Testis (tissue), 2 donors: ENCODE measurements at regions not wholly inside any gene's neighbourhood (a gene's known extent, or its start where the extent isn't known, plus 50 kb on each side); places are given as distances from the start of the nearest gene placed in this dataset.

ENCODE experiments used
- DNase-seq: peaks from one replicate; pipeline ENCODE4 v3.0.0-alpha.2; 2019
- H3K27ac ChIP-seq, 2 donors: fragments of 200-600 bp; sonication (generic); one replicate each; pipeline ENCODE4 v1.5.1; 2019
- H3K27me3 ChIP-seq: fragments of 200-600 bp; sonication (generic); one replicate; pipeline ENCODE4 v1.5.1; 2019
- H3K36me3 ChIP-seq: fragments of 200-600 bp; sonication (generic); one replicate; pipeline ENCODE4 v1.5.1; 2017; ENCODE audit warnings: low read depth; ENCODE audit errors: missing control alignments
- H3K4me1 ChIP-seq: fragments of 200-600 bp; sonication (generic); one replicate; pipeline ENCODE4 v1.5.1; 2019
- H3K4me3 ChIP-seq, 2 donors: fragments of 200-600 bp; sonication (generic); one replicate each; pipeline ENCODE4 v1.5.1; 2017 to 2019
- H3K9me3 ChIP-seq: fragments of 200-600 bp; sonication (generic); one replicate; pipeline ENCODE4 v1.5.1; 2017
- POLR2A ChIP-seq: fragments of 450-650 bp; IDR thresholded peaks from one replicate; pipeline ENCODE4 v1.6.1; 2017; ENCODE audit warnings: antibody characterized with exemption, mild to moderate bottlenecking, moderate library complexity
- WGBS, 2 donors: methylation state at CpG; one replicate each; pipeline ENCODE4 v1.1.5; 2018; 5-methylcytosine and 5-hydroxymethylcytosine counted together
- intact Hi-C: fragments of 100-400 bp; cut with DNase I; formaldehyde crosslinking; loops from one replicate; pipeline ENCODE4 v1.15.1; 2023; ENCODE audit warnings: low total_unique reads
- TF ChIP-seq, protein P1 (sequence below), 3 experiments: fragments of 450-650 bp in 2 of 3; fragments of 200-600 bp in 1 of 3; sonication (generic) in 1 of 3; IDR thresholded peaks; one replicate each; pipeline ENCODE4 v1.5.1; 2016 to 2019; ENCODE audit warnings: antibody characterized with exemption in 3 of 3, mild to moderate bottlenecking in 2 of 3, moderate library complexity in 1 of 3

GRCh38 chr1:43074244-43074643, 97.8 kb downstream of the EBNA1BP2 start:
- Histone ChIP-seq H3K4me3 (no peak overlapping the region), H3K27ac (no peak overlapping the region), H3K4me1 (peaks cover 5% of the 10 kb centered on the region), H3K27me3 (no peaks in the 10 kb centered on the region), H3K36me3 (no peaks in the 10 kb centered on the region), H3K9me3 (no peaks in the 10 kb centered on the region)
- TF ChIP-seq, protein P1, sequence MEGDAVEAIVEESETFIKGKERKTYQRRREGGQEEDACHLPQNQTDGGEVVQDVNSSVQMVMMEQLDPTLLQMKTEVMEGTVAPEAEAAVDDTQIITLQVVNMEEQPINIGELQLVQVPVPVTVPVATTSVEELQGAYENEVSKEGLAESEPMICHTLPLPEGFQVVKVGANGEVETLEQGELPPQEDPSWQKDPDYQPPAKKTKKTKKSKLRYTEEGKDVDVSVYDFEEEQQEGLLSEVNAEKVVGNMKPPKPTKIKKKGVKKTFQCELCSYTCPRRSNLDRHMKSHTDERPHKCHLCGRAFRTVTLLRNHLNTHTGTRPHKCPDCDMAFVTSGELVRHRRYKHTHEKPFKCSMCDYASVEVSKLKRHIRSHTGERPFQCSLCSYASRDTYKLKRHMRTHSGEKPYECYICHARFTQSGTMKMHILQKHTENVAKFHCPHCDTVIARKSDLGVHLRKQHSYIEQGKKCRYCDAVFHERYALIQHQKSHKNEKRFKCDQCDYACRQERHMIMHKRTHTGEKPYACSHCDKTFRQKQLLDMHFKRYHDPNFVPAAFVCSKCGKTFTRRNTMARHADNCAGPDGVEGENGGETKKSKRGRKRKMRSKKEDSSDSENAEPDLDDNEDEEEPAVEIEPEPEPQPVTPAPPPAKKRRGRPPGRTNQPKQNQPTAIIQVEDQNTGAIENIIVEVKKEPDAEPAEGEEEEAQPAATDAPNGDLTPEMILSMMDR (IDR thresholded peaks at IDR 0.05) = no peak
- no peak for TF ChIP-seq POLR2A
- 83 to 87% methylated on average over 3 of the region's 3 CpGs for WGBS, 2 donors
- intact Hi-C loops = no loop called here
- DNase-seq = no peak

DNA sequence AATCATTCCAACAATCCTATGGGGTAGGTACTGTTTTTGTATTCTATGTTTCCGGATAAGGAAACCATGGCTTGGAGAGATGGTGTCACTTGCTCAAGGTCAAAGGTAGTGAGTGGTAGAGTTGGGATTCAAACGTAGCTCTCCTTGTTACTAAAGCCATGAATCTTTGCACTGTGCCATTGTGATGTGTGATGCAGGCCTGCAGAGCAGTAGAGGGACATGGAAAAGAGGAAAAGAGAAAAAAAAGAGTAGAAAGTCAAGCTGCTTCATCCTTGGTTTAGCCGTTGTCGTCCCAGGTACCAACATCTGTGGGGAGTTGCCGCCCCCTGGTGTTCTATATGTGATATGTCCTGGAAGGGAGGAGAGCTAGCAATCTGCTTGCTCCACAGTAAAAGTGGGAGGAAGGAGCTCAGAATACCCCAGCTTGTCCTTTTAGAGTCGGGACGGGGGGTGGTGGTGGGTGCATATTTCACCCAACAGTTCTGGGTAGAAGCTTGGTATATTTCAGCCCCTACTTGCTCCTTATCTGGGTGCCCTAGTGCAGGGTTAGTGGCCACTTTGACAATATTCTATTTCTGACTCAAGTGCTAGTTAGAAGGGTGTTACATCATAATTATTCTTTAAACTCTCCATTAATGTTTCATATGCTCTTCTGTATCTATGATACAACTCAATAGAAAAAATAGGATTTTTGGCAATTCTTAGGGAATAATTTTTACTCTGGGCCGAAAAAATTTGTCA, 98.4 kb downstream of the EBNA1BP2 start:
- Histone ChIP-seq H3K36me3 (no peaks in the 10 kb centered on the region), H3K9me3 (no peaks in the 10 kb centered on the region), H3K27me3 (no peaks in the 10 kb centered on the region), H3K4me1 (peaks cover 5% of the 10 kb centered on the region), H3K4me3 (no peak overlapping the region), H3K27ac (no peak overlapping the region)
- intact Hi-C loops = no loop called here
- WGBS, 2 donors = 31% methylated on average over 8 of the region's 8 CpGs
- TF ChIP-seq, protein P1 (IDR thresholded peaks at IDR 0.05) = peak; percentile 79 to 93 (median 91)
- TF ChIP-seq POLR2A = no peak
- peak; percentile 87 for DNase-seq

- intact Hi-C loops = no loop called here
- H3K9me3 ChIP-seq = no peaks in the 10 kb centered on the region
- no peak overlapping the region for H3K4me3 ChIP-seq
- no peaks in the 10 kb centered on the region for H3K27me3 ChIP-seq
- H3K36me3 ChIP-seq = no peaks in the 10 kb centered on the region
- WGBS, 2 donors = 82 to 90% methylated on average over 4 of the region's 4 CpGs
- peaks cover 5% of the 10 kb centered on the region for H3K4me1 ChIP-seq
- no peak for DNase-seq
- TF ChIP-seq, protein P1 (IDR thresholded peaks at IDR 0.05) = no peak
- TF ChIP-seq POLR2A = no peak
- no peak overlapping the region for H3K27ac ChIP-seq
These were observed 99.8 kb downstream of the EBNA1BP2 start for GRCh38 chr1:43072314-43072713.

DNA sequence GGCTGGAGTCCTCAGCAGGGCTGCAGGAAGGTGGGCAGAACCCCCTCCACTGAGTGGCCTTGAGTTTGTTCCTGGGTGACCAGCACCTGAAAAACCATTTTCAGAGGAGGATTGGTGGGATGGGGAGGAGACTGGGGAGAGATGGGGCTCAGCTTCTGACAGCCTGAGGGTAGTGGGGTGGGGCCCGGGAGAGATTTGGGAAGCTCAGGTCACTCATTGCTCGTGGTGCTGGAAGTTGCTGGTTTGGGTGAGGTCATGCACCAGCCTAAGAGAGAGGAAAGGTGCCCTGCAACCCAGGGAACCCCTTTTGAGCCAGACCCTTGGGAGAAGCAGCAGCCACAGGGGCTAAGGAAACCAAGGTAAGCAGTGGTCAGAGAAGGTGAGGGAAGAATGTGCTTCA, 100.8 kb downstream of the EBNA1BP2 start:
- no peaks in the 10 kb centered on the region for H3K27me3 ChIP-seq
- 89 to 95% methylated on average over 2 of the region's 2 CpGs for WGBS, 2 donors
- H3K4me1 ChIP-seq = peaks cover 5% of the 10 kb centered on the region
- H3K9me3 ChIP-seq = no peaks in the 10 kb centered on the region
- DNase-seq = no peak
- intact Hi-C loops = no loop called here
- no peak overlapping the region for H3K27ac ChIP-seq
- TF ChIP-seq, protein P1 (IDR thresholded peaks at IDR 0.05) = no peak
- TF ChIP-seq POLR2A = no peak
- no peaks in the 10 kb centered on the region for H3K36me3 ChIP-seq
- H3K4me3 ChIP-seq = no peak overlapping the region
